ENCODE measurements at regions not wholly inside any gene's neighbourhood (a gene's known extent, or its start where the extent isn't known, plus 50 kb on each side); places are given as distances from the start of the nearest gene placed in this dataset.
"Not testable (repeated sequence)": the region's sequence is repeated elsewhere in the genome, so short reads cannot be mapped to it uniquely, and the experiment has no call there.

- DNase-seq (ENCODE audit: low spot score): no peak
Measured at GRCh38 chr2:104976603-104977120, 61.2 kb upstream of the MRPS9 start.

GRCh38 chr2:104977958-104978357 lies 59.9 kb upstream of the MRPS9 start:
- DNase-seq (ENCODE audit: low spot score): no peak

- not testable (repeated sequence) for DNase-seq (ENCODE audit: low spot score)
Measured at GRCh38 chr2:104979786-104980185, 58.1 kb upstream of the MRPS9 start.

- DNase-seq (ENCODE audit: low spot score): no peak
Measured at GRCh38 chr2:104982111-104982510, 55.8 kb upstream of the MRPS9 start.
